ENCODE measurements at regions not wholly inside any gene's neighbourhood (a gene's known extent, or its start where the extent isn't known, plus 50 kb on each side); places are given as distances from the start of the nearest gene placed in this dataset.

- intact Hi-C loops (cut with DNase I): no loop called here
- ATAC-seq (peak; percentile 97), DNase-seq (ENCODE audit: low spot score) (peak; percentile 66)
Observed at GRCh38 chr10:36141856-36142560, 499.9 kb upstream of the FZD8 start.

- intact Hi-C loops (cut with DNase I): no loop called here
- ATAC-seq: no peak
- no peak for DNase-seq (ENCODE audit: low spot score)
Observed at GRCh38 chr10:36129051-36129450, 487.0 kb upstream of the FZD8 start.

- DNase-seq (ENCODE audit: low spot score) (no peak), ATAC-seq (no peak)
- intact Hi-C loops (cut with DNase I): no loop called here
Observed at GRCh38 chr10:36126076-36126475, 484.0 kb upstream of the FZD8 start.

GRCh38 chr10:36119455-36119854, 477.4 kb upstream of the FZD8 start:
- intact Hi-C loops (cut with DNase I): no loop called here

GRCh38 chr10:36118314-36118713, 476.2 kb upstream of the FZD8 start:
- intact Hi-C loops (cut with DNase I): no loop called here
- DNase-seq (ENCODE audit: low spot score) (no peak), ATAC-seq (peak; percentile 38)

More at GRCh38 chr10:36119455-36119854, 477.4 kb upstream of the FZD8 start:
- no peak for DNase-seq (ENCODE audit: low spot score)
- ATAC-seq: peak; percentile 78

- DNase-seq (ENCODE audit: low spot score) (no peak), ATAC-seq (no peak)
- intact Hi-C loops (cut with DNase I): no loop called here
Observed at GRCh38 chr10:36117890-36118289, 475.8 kb upstream of the FZD8 start.

- ATAC-seq: no peak
- no peak for DNase-seq (ENCODE audit: low spot score)
- intact Hi-C loops (cut with DNase I): no loop called here
Observed at GRCh38 chr10:36117231-36117630, 475.1 kb upstream of the FZD8 start.

- intact Hi-C loops (cut with DNase I): no loop called here
- no peak for ATAC-seq
Observed at GRCh38 chr10:36116731-36117130, 474.6 kb upstream of the FZD8 start.

GRCh38 chr10:36116040-36116439, 473.9 kb upstream of the FZD8 start:
- intact Hi-C loops (cut with DNase I): no loop called here
- ATAC-seq (no peak), DNase-seq (ENCODE audit: low spot score) (no peak)

More at GRCh38 chr10:36116731-36117130, 474.6 kb upstream of the FZD8 start:
- no peak for DNase-seq (ENCODE audit: low spot score)

GRCh38 chr10:36115364-36115763, 473.3 kb upstream of the FZD8 start:
- intact Hi-C loops (cut with DNase I): no loop called here
- no peak for DNase-seq (ENCODE audit: low spot score)
- no peak for ATAC-seq

GRCh38 chr10:36114913-36115312, 472.8 kb upstream of the FZD8 start:
- DNase-seq (ENCODE audit: low spot score): no peak
- intact Hi-C loops (cut with DNase I): no loop called here
- ATAC-seq: no peak

GRCh38 chr10:36114141-36114540, 472.0 kb upstream of the FZD8 start:
- intact Hi-C loops (cut with DNase I): no loop called here
- no peak for DNase-seq (ENCODE audit: low spot score)
- ATAC-seq: no peak

GRCh38 chr10:36111676-36112075, 469.6 kb upstream of the FZD8 start:
- no peak for ATAC-seq
- intact Hi-C loops (cut with DNase I): no loop called here

GRCh38 chr10:36110097-36110496, 468.0 kb upstream of the FZD8 start:
- intact Hi-C loops (cut with DNase I): no loop called here
- DNase-seq (ENCODE audit: low spot score) (no peak), ATAC-seq (no peak)

More at GRCh38 chr10:36111676-36112075, 469.6 kb upstream of the FZD8 start:
- no peak for DNase-seq (ENCODE audit: low spot score)

- intact Hi-C loops (cut with DNase I): no loop called here
- ATAC-seq (peak; percentile 28), DNase-seq (ENCODE audit: low spot score) (no peak)
Observed at GRCh38 chr10:36109399-36110023, 467.4 kb upstream of the FZD8 start.

GRCh38 chr10:36097696-36098095, 455.6 kb upstream of the FZD8 start:
- no peak for DNase-seq (ENCODE audit: low spot score)
- no peak for ATAC-seq
- intact Hi-C loops (cut with DNase I): no loop called here

GRCh38 chr10:36096576-36096975, 454.5 kb upstream of the FZD8 start:
- ATAC-seq: no peak
- DNase-seq (ENCODE audit: low spot score): no peak
- intact Hi-C loops (cut with DNase I): no loop called here

GRCh38 chr10:36094096-36094495, 452.0 kb upstream of the FZD8 start:
- ATAC-seq: peak; percentile 66
- intact Hi-C loops (cut with DNase I): no loop called here

GRCh38 chr10:36092116-36092515, 450.0 kb upstream of the FZD8 start:
- DNase-seq (ENCODE audit: low spot score): no peak
- ATAC-seq: no peak
- intact Hi-C loops (cut with DNase I): no loop called here

More at GRCh38 chr10:36094096-36094495, 452.0 kb upstream of the FZD8 start:
- no peak for DNase-seq (ENCODE audit: low spot score)

- DNase-seq (ENCODE audit: low spot score): no peak
- intact Hi-C loops (cut with DNase I): no loop called here
- no peak for ATAC-seq
Observed at GRCh38 chr10:36091007-36091406, 448.9 kb upstream of the FZD8 start.

All from sciatic nerve (tissue), 2 donors.